Frontal cortex (tissue), 3 donors: ENCODE measurements at regions not wholly inside any gene's neighbourhood (a gene's known extent, or its start where the extent isn't known, plus 50 kb on each side); places are given as distances from the start of the nearest gene placed in this dataset.

Experiments
- DNase-seq, 2 donors: peaks; one replicate each; pipeline ENCODE4 v3.0.0; 2012; ENCODE audit warnings: low spot score in 2 of 2
- FAIRE-seq: peaks from 2 replicates; lab custom pipeline; 2012; peaks lifted over from hg19 to GRCh38; lab: Jason Lieb, UNC
- donor health status: control.
- donor health status: control.
- donor health status: control.

GRCh38 chr13:111510502-111511218 is 190.2 kb downstream of the TEX29 start:
- no peak for FAIRE-seq
- DNase-seq, result no peak

- FAIRE-seq (no peak), DNase-seq (no peak)
These were observed 190.8 kb downstream of the TEX29 start for GRCh38 chr13:111511219-111511732.

- FAIRE-seq (no peak), DNase-seq (no peak)
These were observed 191.5 kb downstream of the TEX29 start for GRCh38 chr13:111511805-111512504.

GRCh38 chr13:111512707-111513106 is 192.3 kb downstream of the TEX29 start:
- FAIRE-seq (no peak), DNase-seq (no peak)

GRCh38 chr13:111513766-111514609 is 193.5 kb downstream of the TEX29 start:
- FAIRE-seq (no peak), DNase-seq (no peak)

GRCh38 chr13:111514610-111515306 is 194.3 kb downstream of the TEX29 start:
- FAIRE-seq (no peak), DNase-seq (no peak)

GRCh38 chr13:111515307-111515617 is 194.8 kb downstream of the TEX29 start:
- no peak for FAIRE-seq

GRCh38 chr13:111515635-111516034 is 195.2 kb downstream of the TEX29 start:
- FAIRE-seq (no peak), DNase-seq (no peak)

More at GRCh38 chr13:111515307-111515617, 194.8 kb downstream of the TEX29 start:
- no peak for DNase-seq

GRCh38 chr13:111516712-111517640 is 196.5 kb downstream of the TEX29 start:
- DNase-seq (no peak), FAIRE-seq (no peak)

GRCh38 chr13:111517641-111518010 is 197.2 kb downstream of the TEX29 start:
- FAIRE-seq (no peak), DNase-seq (no peak)

GRCh38 chr13:111518161-111518792 is 197.8 kb downstream of the TEX29 start:
- no peak for FAIRE-seq

GRCh38 chr13:111519041-111519440 is 198.6 kb downstream of the TEX29 start:
- DNase-seq (no peak), FAIRE-seq (no peak)

More at GRCh38 chr13:111518161-111518792, 197.8 kb downstream of the TEX29 start:
- no peak for DNase-seq

GRCh38 chr13:111519490-111520170 is 199.2 kb downstream of the TEX29 start:
- FAIRE-seq (no peak), DNase-seq (no peak)

- no peak for DNase-seq
- no peak for FAIRE-seq
These were observed 200.6 kb downstream of the TEX29 start for GRCh38 chr13:111521030-111521429.

GRCh38 chr13:111521691-111522229 is 201.3 kb downstream of the TEX29 start:
- DNase-seq (no peak), FAIRE-seq (no peak)

GRCh38 chr13:111525320-111526118 is 205.1 kb downstream of the TEX29 start:
- no peak for FAIRE-seq

GRCh38 chr13:111526922-111527321 is 206.5 kb downstream of the TEX29 start:
- FAIRE-seq, result no peak
- no peak for DNase-seq

More at GRCh38 chr13:111525320-111526118, 205.1 kb downstream of the TEX29 start:
- no peak for DNase-seq
